HL-60 (cell line): ENCODE measurements at regions not wholly inside any gene's neighbourhood (a gene's known extent, or its start where the extent isn't known, plus 50 kb on each side); places are given as distances from the start of the nearest gene placed in this dataset.

Experiments used
- DNase-seq, 2 experiments: peaks; one replicate each; pipeline ENCODE4 v3.0.0-alpha.2; 2010 to 2020; ENCODE audit warnings: low read depth in 1 of 2, low spot score in 1 of 2
- H3K27ac ChIP-seq: fragments of 250-450 bp; sonication (Bioruptor Pico); replicated peaks from 2 replicates; pipeline ENCODE4 v1.5.1; 2020; ENCODE audit warnings: mild to moderate bottlenecking, moderate library complexity
- H3K27me3 ChIP-seq: fragments of 250-450 bp; sonication (Bioruptor Pico); 2 replicates; pipeline ENCODE4 v1.5.1; 2021; ENCODE audit warnings: mild to moderate bottlenecking, moderate library complexity; ENCODE audit not compliant: insufficient read depth, poor library complexity, severe bottlenecking
- H3K4me3 ChIP-seq: replicated peaks from 2 replicates; pipeline ENCODE4 v1.5.1; 2011; ENCODE audit warnings: mild to moderate bottlenecking, control low read depth, low read length; ENCODE audit not compliant: insufficient read depth
- GABPA ChIP-seq: IDR thresholded peaks from 2 replicates; pipeline ENCODE4 v1.6.1; 2012; ENCODE audit warnings: low read depth
- POLR2AphosphoS5 ChIP-seq: IDR thresholded peaks from 2 replicates; pipeline ENCODE4 v1.6.1; 2012; ENCODE audit warnings: low read depth
- REST ChIP-seq: IDR thresholded peaks from 2 replicates; pipeline ENCODE4 v1.6.1; 2012; ENCODE audit warnings: low read depth; ENCODE audit not compliant: insufficient replicate concordance
- SPI1 ChIP-seq: IDR thresholded peaks from 2 replicates; pipeline ENCODE4 v1.6.1; 2012; ENCODE audit warnings: low read depth, mild to moderate bottlenecking, borderline replicate concordance
- TF ChIP-seq, protein P1 (sequence below): IDR thresholded peaks from one replicate; pipeline ENCODE4 v1.5.1; 2011; ENCODE audit warnings: low read length, control low read depth, inconsistent platforms; ENCODE audit not compliant: insufficient read depth

GRCh38 chr1:115457289-115457688, 119.2 kb upstream of the NGF start:
- Histone ChIP-seq H3K4me3 (no peak overlapping the region), H3K27ac (no peak overlapping the region), H3K27me3 (no peaks in the 10 kb centered on the region)
- TF ChIP-seq, protein P1, sequence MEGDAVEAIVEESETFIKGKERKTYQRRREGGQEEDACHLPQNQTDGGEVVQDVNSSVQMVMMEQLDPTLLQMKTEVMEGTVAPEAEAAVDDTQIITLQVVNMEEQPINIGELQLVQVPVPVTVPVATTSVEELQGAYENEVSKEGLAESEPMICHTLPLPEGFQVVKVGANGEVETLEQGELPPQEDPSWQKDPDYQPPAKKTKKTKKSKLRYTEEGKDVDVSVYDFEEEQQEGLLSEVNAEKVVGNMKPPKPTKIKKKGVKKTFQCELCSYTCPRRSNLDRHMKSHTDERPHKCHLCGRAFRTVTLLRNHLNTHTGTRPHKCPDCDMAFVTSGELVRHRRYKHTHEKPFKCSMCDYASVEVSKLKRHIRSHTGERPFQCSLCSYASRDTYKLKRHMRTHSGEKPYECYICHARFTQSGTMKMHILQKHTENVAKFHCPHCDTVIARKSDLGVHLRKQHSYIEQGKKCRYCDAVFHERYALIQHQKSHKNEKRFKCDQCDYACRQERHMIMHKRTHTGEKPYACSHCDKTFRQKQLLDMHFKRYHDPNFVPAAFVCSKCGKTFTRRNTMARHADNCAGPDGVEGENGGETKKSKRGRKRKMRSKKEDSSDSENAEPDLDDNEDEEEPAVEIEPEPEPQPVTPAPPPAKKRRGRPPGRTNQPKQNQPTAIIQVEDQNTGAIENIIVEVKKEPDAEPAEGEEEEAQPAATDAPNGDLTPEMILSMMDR: no peak
- no peak for TF ChIP-seq POLR2AphosphoS5
- TF ChIP-seq REST: no peak
- TF ChIP-seq SPI1: no peak
- TF ChIP-seq GABPA: no peak
- DNase-seq: no peak

DNA sequence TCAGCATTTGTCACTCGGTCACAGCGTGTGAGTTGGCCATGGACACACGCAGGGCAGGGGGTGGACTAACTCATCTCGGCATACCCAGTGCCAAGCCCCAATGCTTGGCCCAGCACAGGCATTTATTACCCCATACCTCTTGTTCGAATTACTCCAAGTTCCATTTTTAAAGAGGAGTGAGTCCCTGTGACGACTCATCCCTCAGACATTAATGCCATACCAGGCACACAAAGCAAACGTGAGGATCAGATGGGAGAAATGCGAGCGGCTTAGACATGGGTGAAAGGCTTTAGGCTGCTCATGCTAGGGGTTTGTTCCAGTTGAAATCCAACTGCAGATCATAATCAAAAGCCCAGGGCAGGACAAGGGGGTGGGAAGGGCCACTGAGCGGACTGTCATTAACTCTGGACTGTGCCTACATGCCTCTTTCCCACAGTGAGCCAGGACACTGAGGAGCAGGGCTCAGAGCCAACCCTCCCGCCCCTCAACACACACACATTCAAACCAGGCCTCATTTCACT, 118.5 kb upstream of the NGF start:
- TF ChIP-seq GABPA (no peak), REST (no peak), SPI1 (no peak), POLR2AphosphoS5 (no peak)
- TF ChIP-seq, protein P1: no peak
- no peak overlapping the region for H3K4me3 ChIP-seq
- H3K27ac ChIP-seq: no peak overlapping the region
- DNase-seq: no peak
- no peaks in the 10 kb centered on the region for H3K27me3 ChIP-seq

DNA sequence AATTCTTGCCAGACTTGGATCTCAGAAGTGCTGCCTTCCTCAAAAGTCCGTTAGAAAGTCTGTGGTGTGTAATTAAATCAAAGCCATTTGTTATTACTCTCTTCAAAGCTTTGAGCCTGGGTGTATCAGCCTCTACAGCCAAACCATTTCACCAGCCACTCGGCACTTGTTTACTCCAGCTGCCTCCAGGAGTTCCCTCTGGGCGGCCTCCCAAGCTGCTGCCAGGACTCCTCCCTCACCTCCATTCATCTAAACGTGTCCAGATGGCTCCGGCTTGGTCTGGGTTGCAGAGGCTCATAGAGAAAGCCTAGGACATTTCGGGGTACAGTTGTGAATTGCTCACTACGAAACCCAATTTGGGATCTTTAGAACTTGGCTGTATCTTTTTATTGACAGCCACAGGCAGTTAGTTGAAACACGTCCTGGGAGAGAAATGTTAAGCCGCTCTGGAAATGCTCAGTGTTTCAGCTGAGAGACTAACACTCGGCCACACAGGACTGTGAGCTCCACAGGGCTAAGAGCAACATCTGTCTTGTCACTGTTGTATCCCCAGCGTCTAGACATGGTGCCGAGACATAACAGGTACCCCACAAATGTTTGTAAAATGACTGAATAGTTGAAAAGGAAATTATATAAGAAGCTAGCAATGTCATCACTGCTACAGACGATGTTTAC, 116.9 kb upstream of the NGF start:
- H3K27me3 ChIP-seq: no peaks in the 10 kb centered on the region
- H3K4me3 ChIP-seq: no peak overlapping the region
- H3K27ac ChIP-seq: no peak overlapping the region
- TF ChIP-seq POLR2AphosphoS5: no peak
- DNase-seq: no peak

DNA sequence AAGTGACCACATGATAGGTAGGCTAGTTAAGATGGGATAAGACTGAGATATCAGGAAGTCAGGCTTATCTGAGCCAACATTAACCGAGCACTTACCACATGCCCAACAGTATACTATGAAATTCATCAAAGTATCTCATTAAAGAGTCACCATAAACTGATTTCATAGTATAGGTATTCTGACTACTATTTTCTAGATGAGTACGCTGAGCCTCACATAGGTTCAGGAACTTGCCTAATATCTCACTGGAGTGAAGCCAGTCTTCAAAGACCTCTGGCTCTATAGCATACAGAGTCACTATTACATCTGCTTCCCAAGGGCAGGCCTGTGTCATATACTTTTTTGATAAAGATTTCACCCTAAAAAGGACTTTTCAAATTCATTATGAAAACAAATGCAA, 115.6 kb upstream of the NGF start:
- TF ChIP-seq GABPA: no peak
- TF ChIP-seq REST: no peak
- DNase-seq: no peak

More for the DNA sequence above, 115.6 kb upstream of the NGF start:
- Histone ChIP-seq H3K27ac (no peak overlapping the region), H3K27me3 (no peaks in the 10 kb centered on the region), H3K4me3 (no peak overlapping the region)
